ENCODE measurements at regions not wholly inside any gene's neighbourhood (a gene's known extent, or its start where the extent isn't known, plus 50 kb on each side); places are given as distances from the start of the nearest gene placed in this dataset.
"Not testable (repeated sequence)": the region's sequence is repeated elsewhere in the genome, so short reads cannot be mapped to it uniquely, and the experiment has no call there.

DNA sequence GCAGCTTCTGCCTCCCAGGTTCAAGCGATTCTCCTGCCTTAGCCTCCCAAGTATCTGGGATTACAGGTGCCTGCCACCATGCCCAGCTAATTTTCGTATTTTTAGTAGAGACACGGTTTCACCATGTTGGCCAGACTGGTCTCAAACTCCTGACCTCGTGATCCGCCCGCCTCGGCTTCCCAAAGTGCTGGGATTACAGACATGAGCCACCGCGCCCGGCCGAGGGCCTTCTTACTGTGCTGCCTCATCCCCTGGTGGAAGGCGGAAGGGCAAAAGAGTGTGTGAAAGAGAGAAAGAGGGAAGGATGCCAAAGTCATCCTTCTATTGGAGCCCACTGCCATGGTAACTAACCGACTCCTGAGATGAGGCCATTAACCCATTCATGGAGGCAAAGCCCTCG, 399.4 kb upstream of the TENM3 start:
- DNase-seq: not testable (repeated sequence)

GRCh38 chr4:181845617-181846016, 397.6 kb upstream of the TENM3 start:
- DNase-seq: no peak

DNA sequence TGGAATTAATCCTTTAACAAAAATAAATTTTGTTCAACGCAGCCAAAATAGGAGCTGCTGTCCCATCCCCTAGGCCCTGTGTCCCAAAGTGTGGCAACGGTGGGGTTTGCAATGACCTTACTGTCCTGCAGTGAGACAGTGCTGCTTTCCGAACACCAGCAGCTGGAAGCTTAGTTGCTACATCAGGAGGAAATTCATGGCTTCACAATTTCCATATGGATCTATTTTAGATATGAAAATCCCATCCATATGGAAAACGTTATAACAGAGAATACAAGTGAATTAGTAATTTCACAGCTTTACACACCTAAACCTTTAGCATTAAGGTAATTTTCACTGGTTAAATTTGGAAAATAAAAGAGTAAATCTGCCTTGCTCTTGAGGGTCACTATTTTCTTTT, 396.3 kb upstream of the TENM3 start:
- DNase-seq: no peak

DNA sequence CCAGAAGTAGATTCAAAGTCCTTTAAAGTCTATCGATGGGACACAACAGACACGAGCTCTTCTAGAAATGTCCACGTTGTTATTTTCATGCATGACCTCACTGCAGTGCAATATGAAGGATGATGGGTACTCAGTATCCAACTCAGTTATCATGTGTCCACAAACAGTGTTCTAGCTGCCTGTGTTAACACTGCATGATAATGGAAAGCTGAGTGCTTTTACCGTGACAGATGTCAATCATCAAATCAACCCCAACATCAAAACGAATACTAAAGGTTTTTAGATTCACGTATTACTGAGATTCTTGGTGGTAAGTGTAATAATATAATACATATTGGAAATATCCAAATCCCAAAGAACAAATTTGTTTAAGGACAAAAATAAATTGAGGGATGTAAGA, 394.8 kb upstream of the TENM3 start:
- no peak for DNase-seq

DNA sequence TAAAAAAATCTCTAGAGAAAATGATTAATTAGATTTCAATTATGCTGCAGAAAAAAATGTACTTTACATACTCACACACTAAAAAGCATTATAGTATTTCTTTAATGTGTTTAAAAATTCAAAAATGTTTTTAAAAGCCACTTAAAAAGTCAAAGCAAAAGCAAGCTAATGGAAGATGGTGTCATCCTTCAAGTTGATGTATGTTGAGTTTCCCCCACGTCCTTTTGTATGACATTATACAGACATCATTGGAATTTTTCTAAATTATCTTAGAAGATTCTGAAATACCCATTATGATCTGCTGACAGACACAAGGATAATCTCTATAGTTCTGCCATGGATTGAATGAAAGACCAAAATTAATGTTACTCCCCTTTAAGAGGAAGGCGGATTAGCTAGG, 393.7 kb upstream of the TENM3 start:
- no peak for DNase-seq

DNA sequence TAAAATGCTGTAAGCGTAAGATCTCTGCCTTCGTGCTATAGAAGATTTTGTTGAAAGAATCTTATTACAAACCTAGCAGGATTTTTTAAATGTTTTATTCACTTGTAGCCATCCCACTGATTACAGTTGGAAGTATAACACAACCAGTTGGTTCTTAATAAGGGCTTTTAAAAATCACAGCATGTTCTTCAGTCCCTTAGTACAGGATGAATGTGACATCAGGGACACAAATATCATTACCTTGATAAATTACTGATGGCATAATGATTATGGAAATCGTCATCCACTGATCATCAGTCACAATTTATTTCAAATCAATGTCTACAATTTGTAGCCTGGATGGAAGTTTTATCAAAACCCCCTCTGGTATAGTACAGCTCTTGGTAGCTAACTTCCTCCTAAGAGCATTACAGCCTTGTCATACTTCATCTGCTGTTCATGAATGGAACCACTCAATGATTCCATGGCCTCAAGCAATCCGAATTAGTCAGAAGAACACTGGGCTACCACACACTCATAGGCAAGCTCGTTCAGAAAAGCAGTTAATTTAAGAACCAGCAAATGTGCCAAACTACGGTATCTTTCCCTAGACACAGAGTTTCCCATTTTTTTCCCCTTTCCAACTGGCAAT, 389.2 kb upstream of the TENM3 start:
- no peak for DNase-seq

- DNase-seq: no peak
Observed at GRCh38 chr4:181855307-181855706, 387.9 kb upstream of the TENM3 start.

DNA sequence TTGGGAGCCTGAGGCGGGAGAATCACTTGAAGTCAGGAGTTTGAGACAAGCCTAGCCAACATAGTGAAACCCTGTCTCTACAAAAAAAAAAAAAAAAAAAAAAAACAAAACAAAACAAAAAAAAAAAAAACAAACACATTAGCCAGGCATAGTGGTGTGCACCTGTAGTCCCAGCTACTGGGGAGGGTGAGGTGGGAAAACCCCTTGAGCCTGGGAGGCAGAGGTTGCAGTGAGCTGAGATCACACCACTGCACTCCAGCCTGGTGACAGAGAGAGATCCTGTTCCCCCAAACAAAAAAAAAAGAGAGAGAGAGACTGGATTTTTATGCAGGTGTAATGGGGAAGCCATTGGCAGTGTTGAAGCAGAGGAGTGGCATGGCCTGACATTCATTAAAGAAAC, 385.7 kb upstream of the TENM3 start:
- DNase-seq: not testable (repeated sequence)

- no peak for DNase-seq
Observed at GRCh38 chr4:181858741-181859140, 384.5 kb upstream of the TENM3 start.

- DNase-seq: no peak
Observed at GRCh38 chr4:181859439-181859838, 383.8 kb upstream of the TENM3 start.

- no peak for DNase-seq
Observed at GRCh38 chr4:181860157-181860556, 383.0 kb upstream of the TENM3 start.

DNA sequence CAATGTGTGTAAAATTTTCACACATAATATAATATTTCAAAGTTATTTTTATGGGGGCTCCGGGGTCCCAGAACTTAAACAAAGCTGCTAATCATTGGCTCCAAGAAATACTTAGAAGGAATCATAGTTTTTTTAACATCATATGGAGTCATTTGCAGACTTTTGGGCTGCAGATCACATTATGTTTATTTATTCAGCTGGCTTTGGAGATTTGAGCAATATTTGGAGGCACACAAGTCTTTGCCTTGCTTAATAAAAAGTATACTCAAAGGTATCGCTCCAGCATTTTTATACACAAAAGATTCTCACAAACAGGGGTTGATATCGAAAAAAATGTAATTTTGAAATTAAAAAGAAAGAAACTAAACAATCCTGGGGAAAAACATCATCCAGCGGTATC, 382.5 kb upstream of the TENM3 start:
- no peak for DNase-seq

DNA sequence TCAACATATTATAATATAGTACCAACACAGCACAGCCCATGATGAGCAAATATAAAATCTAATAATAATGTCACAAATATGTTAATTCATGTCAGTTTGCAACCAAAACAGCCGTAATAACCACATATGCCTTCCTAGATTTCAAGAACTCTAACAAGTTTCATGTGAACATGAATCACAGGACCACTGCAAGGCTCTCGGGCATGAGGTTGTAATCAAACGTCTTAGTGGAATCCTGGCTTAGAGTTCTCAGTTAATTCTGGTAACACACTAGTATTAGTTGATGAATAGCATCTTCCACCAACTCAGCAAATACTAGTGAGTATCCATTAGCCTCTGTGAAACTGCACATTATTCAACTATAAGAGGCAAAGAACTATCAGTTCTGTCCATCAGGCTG, 379.3 kb upstream of the TENM3 start:
- DNase-seq: no peak

- DNase-seq: no peak
Observed at GRCh38 chr4:181870326-181870725, 372.9 kb upstream of the TENM3 start.

GRCh38 chr4:181874602-181875001, 368.6 kb upstream of the TENM3 start:
- DNase-seq: no peak

- no peak for DNase-seq
Observed at GRCh38 chr4:181877329-181877848, 365.8 kb upstream of the TENM3 start.

DNA sequence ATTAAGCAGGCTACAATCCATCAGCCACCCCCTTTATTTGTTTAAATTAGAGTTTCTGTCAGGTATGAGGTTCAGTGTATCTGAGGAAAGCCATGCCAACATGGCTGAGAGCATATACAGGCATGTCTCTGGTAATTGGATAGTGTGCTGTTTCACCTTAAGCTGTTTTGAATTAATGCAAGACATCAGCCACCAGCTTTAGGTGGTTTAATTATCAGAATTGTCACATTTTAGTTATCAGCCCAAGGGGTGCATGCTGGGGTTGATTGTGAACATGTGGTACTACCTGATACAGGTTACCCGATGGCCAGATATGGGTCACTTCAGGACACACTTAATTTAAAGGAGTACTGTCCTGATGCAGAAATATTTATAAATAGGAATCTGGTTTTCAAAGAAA, 353.2 kb upstream of the TENM3 start:
- no peak for DNase-seq

DNA sequence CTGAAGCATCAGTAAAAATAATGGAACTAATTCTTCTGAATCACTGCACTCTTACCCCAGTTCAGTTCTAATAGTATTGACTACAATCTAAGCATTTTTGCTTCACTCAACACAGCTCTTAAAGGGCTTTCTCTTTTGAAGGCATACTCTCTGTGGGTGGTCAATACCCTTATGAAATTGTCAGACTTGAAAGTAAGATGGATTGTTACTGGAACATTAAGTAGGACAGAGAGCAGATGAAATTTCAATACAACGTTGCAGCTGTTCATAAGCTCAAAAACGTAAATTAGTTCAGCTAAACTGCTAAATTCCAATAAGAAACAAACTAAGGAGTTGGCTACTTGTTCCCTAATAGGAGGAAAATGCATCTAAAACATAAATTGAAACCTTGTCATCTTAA, 352.3 kb upstream of the TENM3 start:
- DNase-seq: no peak

GRCh38 chr4:181896614-181897013, 346.6 kb upstream of the TENM3 start:
- DNase-seq: no peak

- DNase-seq: no peak
Observed at GRCh38 chr4:181897935-181898334, 345.3 kb upstream of the TENM3 start.

- not testable (repeated sequence) for DNase-seq
Observed at GRCh38 chr4:181902404-181902803, 340.8 kb upstream of the TENM3 start.

- DNase-seq: no peak
Observed at GRCh38 chr4:181905708-181906107, 337.5 kb upstream of the TENM3 start.

DNA sequence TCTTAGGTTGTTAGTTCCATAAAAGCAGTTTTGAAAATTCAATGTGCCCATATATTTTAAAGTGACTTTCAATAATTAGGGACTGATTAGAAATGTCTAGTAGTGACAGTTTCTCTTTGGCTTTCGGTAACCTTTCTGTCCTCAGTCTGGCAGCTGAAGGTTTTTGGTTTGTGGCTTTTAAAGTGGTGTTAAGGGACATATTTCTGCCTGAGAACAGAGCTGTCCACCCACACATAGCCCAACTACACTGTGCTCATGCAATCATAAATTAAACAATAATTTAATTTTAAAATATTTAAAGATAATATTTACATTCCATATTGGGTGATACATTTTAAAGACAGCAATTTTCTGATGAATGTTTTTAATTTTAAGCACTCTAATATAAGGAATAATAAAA, 335.0 kb upstream of the TENM3 start:
- DNase-seq: no peak

- DNase-seq: no peak
Observed at GRCh38 chr4:181909368-181909767, 333.8 kb upstream of the TENM3 start.

- DNase-seq: no peak
Observed at GRCh38 chr4:181911420-181911819, 331.8 kb upstream of the TENM3 start.

Data from activated CD4-positive, alpha-beta T cell treated with anti-CD3 and anti-CD28 coated beads for 1 hour (primary cell).